LNCaP clone FGC (cell line): ENCODE measurements at regions not wholly inside any gene's neighbourhood (a gene's known extent, or its start where the extent isn't known, plus 50 kb on each side); places are given as distances from the start of the nearest gene placed in this dataset.
"Not testable (repeated sequence)": the region's sequence is repeated elsewhere in the genome, so short reads cannot be mapped to it uniquely, and the experiment has no call there.

Experiments
- DNase-seq: peaks from one replicate; pipeline ENCODE4 v3.0.0-alpha.2; 2011; ENCODE audit warnings: low read depth
- H3K4me3 ChIP-seq: 2 replicates; pipeline ENCODE4 v1.5.1; 2011; ENCODE audit warnings: mild to moderate bottlenecking, low read depth, low read length, control low read depth
- CTCF ChIP-seq: IDR thresholded peaks from 2 replicates; pipeline ENCODE4 v1.5.1; 2012; ENCODE audit warnings: mild to moderate bottlenecking; ENCODE audit not compliant: control insufficient read depth, insufficient read depth; ENCODE audit errors: extremely low read depth

DNA sequence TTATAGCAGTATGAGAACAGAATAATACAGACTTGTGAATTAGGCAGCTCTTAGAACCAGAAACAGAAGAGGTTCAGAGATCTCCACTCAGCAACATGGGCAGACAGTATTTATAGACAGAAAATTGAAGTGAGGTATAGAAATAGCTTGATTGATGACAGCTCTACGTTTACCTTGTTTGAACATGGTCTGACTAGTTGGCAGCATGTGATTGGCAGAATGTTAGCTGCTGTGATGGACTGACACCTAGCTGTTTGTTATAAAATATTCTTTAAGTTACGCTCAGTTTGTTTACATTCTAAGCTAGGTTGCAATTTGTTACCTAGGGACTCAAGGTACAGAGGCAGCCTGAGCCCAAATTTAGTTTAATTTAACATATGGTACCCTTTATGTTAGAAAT is 73.7 kb upstream of the TMEM229A start:
- peak; percentile 27; the same call in 1 of the 2 replicates for TF ChIP-seq CTCF
- no peak for DNase-seq
- no peak overlapping the region for H3K4me3 ChIP-seq

DNA sequence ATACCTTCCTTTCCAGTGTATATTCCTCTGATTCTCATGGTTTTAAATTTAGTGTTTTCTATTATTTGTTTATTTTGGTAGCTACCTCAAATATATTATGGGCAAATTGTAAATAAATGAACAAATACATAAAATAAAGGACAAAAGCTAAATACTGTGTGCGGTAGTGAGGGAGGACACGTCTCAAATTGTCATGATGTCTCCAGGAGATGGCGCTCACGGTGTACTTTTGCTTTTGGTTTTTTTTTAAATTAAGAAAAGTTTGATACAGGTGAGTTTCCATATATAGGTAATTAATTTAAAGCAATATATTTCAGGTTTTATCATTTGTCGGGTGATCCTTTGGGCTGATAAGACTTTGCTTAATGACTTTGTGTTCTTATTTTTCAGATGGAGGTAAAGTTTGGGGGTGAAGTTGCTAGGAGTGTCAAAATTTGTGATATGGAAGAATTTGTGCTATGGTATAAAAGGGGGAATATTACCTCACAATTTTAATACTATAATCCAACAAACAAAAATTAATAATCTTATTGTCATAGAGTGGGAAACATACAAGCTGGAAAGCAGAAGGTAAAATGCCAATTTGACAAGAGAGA is 68.4 kb upstream of the TMEM229A start:
- peak; percentile 70 for TF ChIP-seq CTCF
- DNase-seq, result no peak
- no peak overlapping the region for H3K4me3 ChIP-seq

DNA sequence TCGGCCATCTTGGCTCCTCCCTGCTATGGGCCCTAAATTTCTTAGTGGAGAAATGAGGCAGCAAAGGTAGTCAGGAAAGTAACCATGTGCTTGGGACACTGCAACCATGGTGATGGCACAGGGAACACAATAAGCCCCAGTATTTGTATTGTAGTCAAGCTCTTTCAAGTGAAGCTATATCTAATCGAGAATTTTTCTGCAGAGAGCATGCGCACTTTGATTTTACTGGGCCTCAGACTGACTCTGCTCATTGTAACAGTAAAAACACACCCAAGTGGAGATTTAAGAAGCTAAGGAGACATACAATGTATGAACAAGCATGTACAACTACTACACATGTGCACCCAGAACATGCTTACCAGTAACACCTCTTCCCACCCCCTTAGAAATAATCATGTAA is 67.3 kb upstream of the TMEM229A start:
- TF ChIP-seq CTCF, result no peak
- DNase-seq, result no peak
- no peak overlapping the region for H3K4me3 ChIP-seq

- DNase-seq, result not testable (repeated sequence)
Observed at GRCh38 chr7:124099585-124099984, 66.7 kb upstream of the TMEM229A start.

DNA sequence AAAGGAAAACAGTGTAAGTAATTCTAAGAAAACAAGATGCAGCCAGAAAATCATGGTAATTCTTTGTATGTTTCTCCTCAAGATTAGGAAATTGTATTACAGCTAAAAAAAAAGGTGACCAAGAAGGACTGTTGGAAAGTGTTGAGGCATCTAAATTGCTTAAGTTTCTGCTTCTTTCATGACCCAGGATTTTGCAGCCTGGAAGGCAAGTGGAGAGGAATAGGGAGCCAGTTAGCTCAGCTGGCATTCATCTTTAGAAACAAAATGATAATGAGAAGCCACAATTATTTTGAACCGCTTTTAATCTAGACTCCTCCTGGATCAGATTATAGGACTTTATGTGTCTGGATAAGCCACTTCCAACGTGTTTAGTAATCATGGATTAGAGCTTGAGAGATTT is 56.8 kb upstream of the TMEM229A start:
- no peak for DNase-seq
- H3K4me3 ChIP-seq, result no peak overlapping the region
- TF ChIP-seq CTCF, result no peak

More at GRCh38 chr7:124099585-124099984, 66.7 kb upstream of the TMEM229A start:
- H3K4me3 ChIP-seq, result not testable (repeated sequence)

DNA sequence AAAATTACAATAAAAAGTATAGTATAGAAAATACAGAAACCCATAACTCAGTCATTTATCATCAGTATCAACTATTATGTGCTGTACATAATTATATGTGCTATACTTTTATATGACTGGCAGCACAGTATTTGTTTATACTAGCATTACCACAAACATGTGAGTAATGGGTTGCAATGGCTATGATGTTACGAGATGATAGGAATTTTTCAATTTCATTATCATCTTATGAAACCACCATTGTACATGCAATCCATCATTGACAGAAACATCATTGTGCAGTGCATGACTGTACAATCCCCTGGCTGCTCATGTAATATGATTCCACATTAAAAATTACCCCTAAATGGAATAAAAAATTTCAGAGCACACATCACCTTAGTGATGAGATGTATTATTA is 55.7 kb upstream of the TMEM229A start:
- TF ChIP-seq CTCF, result no peak
- no peak overlapping the region for H3K4me3 ChIP-seq
- DNase-seq, result no peak

DNA sequence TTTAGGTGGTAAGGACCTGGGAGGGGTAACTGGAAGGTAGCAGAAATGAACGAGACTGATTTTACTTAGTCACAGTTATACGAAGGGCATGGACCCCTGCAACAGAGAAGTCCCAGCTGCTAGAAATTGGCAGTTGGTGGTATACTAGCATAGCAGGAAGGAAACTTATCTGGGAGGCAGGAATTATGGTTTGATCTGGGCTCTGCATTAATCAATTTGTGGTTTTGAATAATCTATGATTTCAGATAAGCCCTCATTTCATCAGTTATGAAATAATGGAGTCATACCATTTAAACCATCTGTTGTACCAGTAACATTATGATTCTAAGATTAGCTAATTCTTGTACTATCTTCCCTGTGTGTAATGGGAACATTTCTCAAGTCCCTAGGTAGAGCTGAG is 54.0 kb upstream of the TMEM229A start:
- H3K4me3 ChIP-seq, result no peak overlapping the region
- no peak for TF ChIP-seq CTCF
- no peak for DNase-seq
